Epithelial cell of esophagus (primary cell): ENCODE measurements at regions not wholly inside any gene's neighbourhood (a gene's known extent, or its start where the extent isn't known, plus 50 kb on each side); places are given as distances from the start of the nearest gene placed in this dataset.

Experiments used
- DNase-seq: peaks from one replicate; pipeline ENCODE4 v3.0.0; 2010; ENCODE audit warnings: low read depth
- H3K4me3 ChIP-seq: 2 replicates; pipeline ENCODE4 v1.5.1; 2011; ENCODE audit warnings: mild to moderate bottlenecking, low read length, control low read depth
- CTCF ChIP-seq: IDR thresholded peaks from 2 replicates; pipeline ENCODE4 v1.5.1; 2011; ENCODE audit warnings: low read depth, mild to moderate bottlenecking, low read length, control low read depth, inconsistent platforms; ENCODE audit not compliant: insufficient read depth; ENCODE audit errors: missing control alignments

DNA sequence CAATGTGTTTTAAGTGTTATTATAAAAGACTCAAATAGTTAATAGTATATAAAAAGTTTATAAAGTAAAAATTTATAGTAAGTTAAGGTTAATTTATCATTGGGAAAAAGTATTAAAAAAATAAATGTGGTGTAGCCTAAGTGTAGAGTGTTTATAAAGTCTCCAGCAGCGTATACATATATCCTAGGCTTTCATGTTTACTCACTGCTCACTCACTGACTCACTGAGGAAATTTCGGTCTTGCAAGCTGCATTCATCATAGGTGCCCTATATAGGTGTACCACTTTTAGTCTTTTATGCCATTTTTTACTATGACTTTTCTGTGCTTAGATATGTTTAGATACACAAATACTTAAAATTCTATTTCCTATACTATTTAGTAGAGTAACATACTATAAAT is 866.0 kb downstream of the CBLN2 start:
- no peak for DNase-seq
- TF ChIP-seq CTCF, result no peak

DNA sequence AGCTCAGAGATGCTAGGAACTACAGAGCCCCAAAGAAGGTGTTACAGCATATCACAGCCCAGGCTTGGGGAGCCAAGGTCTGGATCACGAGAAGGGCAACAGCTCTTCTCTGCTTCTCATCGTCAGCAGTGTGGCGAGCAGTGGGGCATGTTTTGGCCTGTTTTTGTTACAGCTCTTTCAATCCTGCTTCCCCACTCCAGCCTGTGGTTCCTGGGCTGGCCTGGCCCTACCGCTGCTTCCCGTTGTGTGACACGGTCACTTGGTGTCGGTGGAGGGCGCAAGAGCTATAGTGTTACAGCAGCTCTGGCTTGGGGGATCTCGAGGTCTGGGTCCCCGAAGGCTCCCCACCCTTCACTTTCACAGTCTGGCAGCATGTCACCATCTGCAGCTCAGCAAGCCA is 870.2 kb downstream of the CBLN2 start:
- H3K4me3 ChIP-seq, result no peak overlapping the region
- TF ChIP-seq CTCF, result no peak
- no peak for DNase-seq

More for the DNA sequence above, 866.0 kb downstream of the CBLN2 start:
- H3K4me3 ChIP-seq, result no peak overlapping the region

DNA sequence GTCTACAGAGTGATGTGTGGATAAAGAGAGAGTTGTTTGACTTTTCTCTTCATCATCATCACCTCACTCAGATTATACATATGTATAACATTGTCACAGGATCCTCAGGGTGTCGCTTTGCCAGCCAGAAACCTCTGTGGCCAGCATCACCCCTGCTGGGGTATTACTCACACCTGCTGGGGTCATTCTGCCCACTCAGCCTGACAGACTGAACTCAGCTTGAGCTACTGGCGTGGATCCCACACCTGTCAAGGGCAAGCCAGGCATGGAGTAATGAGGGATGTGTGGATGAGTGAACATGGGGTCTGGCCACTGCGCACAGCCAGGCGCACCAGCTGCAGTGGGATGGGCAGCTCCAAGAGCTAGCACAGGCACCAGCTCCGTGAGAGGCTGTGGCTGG is 870.6 kb downstream of the CBLN2 start:
- TF ChIP-seq CTCF, result no peak
- H3K4me3 ChIP-seq, result no peak overlapping the region
- no peak for DNase-seq

DNA sequence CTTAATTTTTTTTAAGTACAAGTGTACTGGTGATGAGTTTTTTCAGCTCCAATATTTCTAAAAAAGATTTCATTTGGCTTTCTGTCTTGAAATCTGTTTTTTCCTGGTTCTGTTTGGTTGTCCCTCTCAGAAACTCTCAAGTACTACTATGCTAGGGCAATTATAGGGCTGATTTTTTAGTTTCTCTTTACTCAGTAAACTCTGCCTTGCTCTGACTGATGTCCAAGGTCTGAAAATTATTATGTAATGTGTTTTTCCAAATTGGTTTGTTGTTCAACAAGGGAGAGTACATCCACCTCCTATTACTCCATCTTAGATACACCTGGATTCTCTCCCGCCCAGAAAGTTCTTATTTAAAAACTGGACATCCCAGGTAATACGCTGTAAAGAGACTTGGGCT is 877.7 kb downstream of the CBLN2 start:
- no peak for TF ChIP-seq CTCF
- no peak overlapping the region for H3K4me3 ChIP-seq
- DNase-seq, result no peak

- no peak for TF ChIP-seq CTCF
- no peak for DNase-seq
- no peak overlapping the region for H3K4me3 ChIP-seq
Measured at GRCh38 chr18:71665131-71665530, 879.0 kb downstream of the CBLN2 start.

GRCh38 chr18:71643822-71644221 is 900.3 kb downstream of the CBLN2 start:
- TF ChIP-seq CTCF, result no peak
- H3K4me3 ChIP-seq, result no peak overlapping the region
- no peak for DNase-seq

DNA sequence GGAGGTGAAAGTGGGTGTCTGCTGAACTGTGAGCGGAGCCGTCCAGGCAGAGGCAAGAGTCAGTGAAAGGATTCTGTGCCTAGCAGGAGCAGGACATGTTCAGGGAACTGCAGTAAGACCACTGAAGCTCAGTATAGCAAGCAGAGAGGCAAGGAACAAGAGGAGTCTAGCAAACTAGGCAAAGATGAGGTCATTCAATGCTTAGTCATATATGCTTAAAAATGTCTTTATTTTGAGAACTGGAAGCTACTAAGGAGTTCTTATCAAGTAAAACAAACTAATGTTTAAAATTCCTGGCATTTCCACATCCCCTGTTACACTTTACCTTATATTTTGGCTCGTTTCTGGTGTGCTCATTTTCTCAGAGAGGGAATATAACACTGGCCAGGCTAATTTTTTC is 913.4 kb downstream of the CBLN2 start:
- no peak overlapping the region for H3K4me3 ChIP-seq
- TF ChIP-seq CTCF, result no peak
- DNase-seq, result no peak
